ENCODE measurements at regions not wholly inside any gene's neighbourhood (a gene's known extent, or its start where the extent isn't known, plus 50 kb on each side); places are given as distances from the start of the nearest gene placed in this dataset.
A peak's percentile ranks its signal among the peaks of the same experiment; 100 is the strongest.

- DNase-seq = peak; percentile 67
These were observed 554.8 kb upstream of the TENM3 start for GRCh38 chr4:181688432-181688831.

- DNase-seq = no peak
These were observed 554.3 kb upstream of the TENM3 start for GRCh38 chr4:181688872-181689271.

- DNase-seq = no peak
These were observed 552.7 kb upstream of the TENM3 start for GRCh38 chr4:181690498-181690897.

GRCh38 chr4:181692965-181693364, 550.2 kb upstream of the TENM3 start:
- DNase-seq = no peak

- no peak for DNase-seq
These were observed 549.7 kb upstream of the TENM3 start for GRCh38 chr4:181693517-181693916.

GRCh38 chr4:181698221-181698620, 545.0 kb upstream of the TENM3 start:
- no peak for DNase-seq

- DNase-seq = peak; percentile 87
These were observed 542.0 kb upstream of the TENM3 start for GRCh38 chr4:181701214-181701613.

- DNase-seq = no peak
These were observed 541.3 kb upstream of the TENM3 start for GRCh38 chr4:181701894-181702293.

GRCh38 chr4:181702864-181703495, 540.2 kb upstream of the TENM3 start:
- DNase-seq = peak; percentile 16

GRCh38 chr4:181710143-181710542, 533.1 kb upstream of the TENM3 start:
- DNase-seq = no peak

- no peak for DNase-seq
These were observed 531.8 kb upstream of the TENM3 start for GRCh38 chr4:181711387-181711786.

- no peak for DNase-seq
These were observed 514.8 kb upstream of the TENM3 start for GRCh38 chr4:181728305-181728966.

GRCh38 chr4:181731900-181732299, 511.3 kb upstream of the TENM3 start:
- no peak for DNase-seq

GRCh38 chr4:181737744-181738143, 505.5 kb upstream of the TENM3 start:
- no peak for DNase-seq

- DNase-seq = no peak
These were observed 504.2 kb upstream of the TENM3 start for GRCh38 chr4:181739031-181739430.

GRCh38 chr4:181741513-181741912, 501.7 kb upstream of the TENM3 start:
- DNase-seq = no peak

- DNase-seq = peak; percentile 75
These were observed 497.1 kb upstream of the TENM3 start for GRCh38 chr4:181745933-181746625.

GRCh38 chr4:181748581-181748980, 494.6 kb upstream of the TENM3 start:
- DNase-seq = no peak

GRCh38 chr4:181752516-181752915, 490.7 kb upstream of the TENM3 start:
- no peak for DNase-seq

GRCh38 chr4:181753207-181753606, 490.0 kb upstream of the TENM3 start:
- no peak for DNase-seq

- no peak for DNase-seq
These were observed 487.4 kb upstream of the TENM3 start for GRCh38 chr4:181755846-181756245.

- no peak for DNase-seq
These were observed 486.6 kb upstream of the TENM3 start for GRCh38 chr4:181756451-181757095.

GRCh38 chr4:181757098-181757497, 486.1 kb upstream of the TENM3 start:
- no peak for DNase-seq
